ENCODE measurements at regions not wholly inside any gene's neighbourhood (a gene's known extent, or its start where the extent isn't known, plus 50 kb on each side); places are given as distances from the start of the nearest gene placed in this dataset.

GRCh38 chr13:33582121-33582520, 235.8 kb upstream of the RFC3 start:
- TF ChIP-seq EP300 (conservative IDR thresholded peaks at IDR 0.05; ENCODE audit: poor library complexity, severe bottlenecking), result no peak
- no peak for TF ChIP-seq CTCF (IDR thresholded peaks at IDR 0.05; ENCODE audit: poor library complexity, severe bottlenecking)
- no peak for TF ChIP-seq POLR2AphosphoS5 (IDR thresholded peaks at IDR 0.05)
- TF ChIP-seq REST (IDR thresholded peaks at IDR 0.05; ENCODE audit: borderline replicate concordance), result no peak
- TF ChIP-seq TAF1 (IDR thresholded peaks at IDR 0.05; ENCODE audit: low read depth), result no peak
- TF ChIP-seq RAD21 (conservative IDR thresholded peaks at IDR 0.05), result no peak
